BJ (cell line): ENCODE measurements at regions not wholly inside any gene's neighbourhood (a gene's known extent, or its start where the extent isn't known, plus 50 kb on each side); places are given as distances from the start of the nearest gene placed in this dataset.

ENCODE experiments used
- CTCF ChIA-PET: fragments of 350-600 bp; formaldehyde crosslinking; extraction: SDS; loops from one replicate; lab custom pipeline; 2021; ENCODE audit warnings: antibody characterized with exemption, inconsistent platforms; lab: Yijun Ruan, JAX
- POLR2A ChIA-PET: fragments of 300-600 bp; sonication (Branson Sonifier 250); formaldehyde crosslinking; extraction: SDS; loops from one replicate; lab custom pipeline; 2021; ENCODE audit warnings: antibody characterized with exemption; lab: Charles Lee
- DNase-seq: peaks from one replicate; pipeline ENCODE4 v3.0.0-alpha.2; 2011; ENCODE audit warnings: low read depth
- H3K27me3 ChIP-seq: 2 replicates; pipeline ENCODE4 v1.6.0; 2011; ENCODE audit warnings: low read length; ENCODE audit not compliant: control insufficient read depth, insufficient read depth
- H3K36me3 ChIP-seq: 2 replicates; pipeline ENCODE4 v1.5.1; 2011; ENCODE audit warnings: low read length; ENCODE audit not compliant: control insufficient read depth, insufficient read depth
- H3K4me3 ChIP-seq: 2 replicates; pipeline ENCODE4 v1.5.1; 2011; ENCODE audit warnings: low read depth, mild to moderate bottlenecking, control low read depth, low read length
- TF ChIP-seq, protein P1 (sequence below): IDR thresholded peaks from 2 replicates; pipeline ENCODE4 v1.5.1; 2011; ENCODE audit warnings: low read depth, mild to moderate bottlenecking, control low read depth, inconsistent platforms, low read length, moderate library complexity; ENCODE audit not compliant: insufficient read depth

DNA sequence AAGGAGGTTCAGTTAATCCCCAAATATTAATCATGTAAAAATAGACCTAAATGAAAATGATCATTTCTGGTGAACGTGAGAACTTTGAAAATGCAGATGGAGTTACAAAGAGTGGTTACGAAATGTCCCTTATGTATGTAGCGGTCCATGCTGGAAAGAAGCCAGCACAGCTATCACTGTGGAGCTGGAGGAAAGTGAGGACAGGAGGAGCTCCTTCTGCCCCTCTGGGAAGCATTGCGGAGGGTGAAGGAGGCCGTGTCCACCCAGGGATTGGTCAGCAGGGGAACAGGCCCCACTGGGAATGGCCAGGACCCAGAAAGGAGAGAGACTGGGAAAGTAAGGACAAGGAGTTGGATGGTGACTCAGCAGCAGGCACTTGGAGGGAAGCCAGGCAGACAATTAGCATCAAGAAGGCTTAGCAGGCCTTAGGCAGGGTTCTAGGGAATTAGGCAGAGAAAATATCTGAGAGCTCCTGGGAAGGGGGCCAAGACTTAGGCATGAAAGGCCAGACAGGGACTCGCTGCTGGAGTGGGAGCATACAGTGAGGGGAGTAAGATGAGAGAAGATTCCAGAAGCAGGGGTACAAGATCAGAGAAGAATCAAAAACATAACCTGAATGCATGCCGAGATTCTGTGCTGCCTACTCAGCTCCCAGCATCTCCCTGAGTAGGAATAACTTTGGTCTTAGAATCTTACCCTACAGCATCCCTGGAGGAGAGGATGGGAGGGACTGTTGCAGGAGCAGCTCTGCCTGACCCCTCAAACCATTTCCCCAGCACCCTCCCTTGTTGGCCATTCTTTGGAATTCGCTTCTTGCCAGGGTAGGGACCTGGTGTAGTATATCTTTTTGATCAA is 171.0 kb upstream of the UMPS start:
- Histone ChIP-seq H3K36me3 (no peaks in the 10 kb centered on the region), H3K27me3 (0 out of 2 replicates have a peak, but pooled peaks cover 1% of the 10 kb centered on the region), H3K4me3 (no peak overlapping the region)
- POLR2A ChIA-PET: interaction anchor here (0.5 kb wide), 1 partner anchor 70 kb away, joined by 4 read pairs; no protein-coding TSS in a partner anchor
- CTCF ChIA-PET: interaction anchor here (0.7 to 10.4 kb wide), 47 partner anchors 9 to 1311 kb away, joined by 3 to 189 read pairs (median 4); no protein-coding TSS in a partner anchor
- peak; percentile 86 for DNase-seq
- TF ChIP-seq, protein P1, sequence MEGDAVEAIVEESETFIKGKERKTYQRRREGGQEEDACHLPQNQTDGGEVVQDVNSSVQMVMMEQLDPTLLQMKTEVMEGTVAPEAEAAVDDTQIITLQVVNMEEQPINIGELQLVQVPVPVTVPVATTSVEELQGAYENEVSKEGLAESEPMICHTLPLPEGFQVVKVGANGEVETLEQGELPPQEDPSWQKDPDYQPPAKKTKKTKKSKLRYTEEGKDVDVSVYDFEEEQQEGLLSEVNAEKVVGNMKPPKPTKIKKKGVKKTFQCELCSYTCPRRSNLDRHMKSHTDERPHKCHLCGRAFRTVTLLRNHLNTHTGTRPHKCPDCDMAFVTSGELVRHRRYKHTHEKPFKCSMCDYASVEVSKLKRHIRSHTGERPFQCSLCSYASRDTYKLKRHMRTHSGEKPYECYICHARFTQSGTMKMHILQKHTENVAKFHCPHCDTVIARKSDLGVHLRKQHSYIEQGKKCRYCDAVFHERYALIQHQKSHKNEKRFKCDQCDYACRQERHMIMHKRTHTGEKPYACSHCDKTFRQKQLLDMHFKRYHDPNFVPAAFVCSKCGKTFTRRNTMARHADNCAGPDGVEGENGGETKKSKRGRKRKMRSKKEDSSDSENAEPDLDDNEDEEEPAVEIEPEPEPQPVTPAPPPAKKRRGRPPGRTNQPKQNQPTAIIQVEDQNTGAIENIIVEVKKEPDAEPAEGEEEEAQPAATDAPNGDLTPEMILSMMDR: no peak

DNA sequence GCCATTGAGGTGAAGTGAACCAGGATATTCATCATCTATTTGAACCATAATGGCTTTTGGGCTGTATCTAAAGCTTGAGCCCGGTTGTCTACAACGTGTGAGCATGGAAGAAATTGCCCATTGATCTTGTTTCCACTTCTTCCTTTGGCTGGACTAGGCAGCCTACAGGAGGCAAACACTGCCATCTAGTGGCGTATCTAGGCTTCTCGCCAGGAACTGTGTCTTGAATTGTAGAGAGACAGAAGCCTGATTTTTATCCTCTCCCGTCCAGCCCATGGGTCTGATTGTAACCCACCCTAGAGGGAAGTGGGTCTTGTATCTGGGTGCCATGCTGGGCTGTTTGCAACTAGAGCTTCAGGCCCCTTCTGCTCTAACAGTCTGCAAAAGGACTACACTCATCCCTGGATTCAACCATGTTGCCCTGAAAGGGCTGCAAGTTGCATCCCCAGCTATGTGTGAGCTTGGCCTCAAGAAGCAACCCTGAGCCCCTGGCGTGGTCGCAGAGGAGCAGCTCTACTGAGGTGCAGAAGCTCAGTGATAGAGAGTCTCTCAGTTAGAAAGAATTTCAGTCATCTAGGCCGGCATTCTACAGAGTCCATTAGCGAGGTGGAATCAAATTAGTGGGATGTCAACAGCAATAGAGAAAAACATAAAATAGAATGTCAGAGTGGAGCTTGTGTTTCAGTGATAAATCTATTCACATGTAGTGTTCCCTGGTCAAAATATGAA is 170.2 kb upstream of the UMPS start:
- ChIA-PET POLR2A (interaction anchor here (0.5 kb wide), 1 partner anchor 71 kb away, joined by 4 read pairs; no protein-coding TSS in a partner anchor), CTCF (interaction anchor here (0.7 to 10.4 kb wide), 60 partner anchors 9 to 1312 kb away, joined by 3 to 189 read pairs (median 4); no protein-coding TSS in a partner anchor)
- Histone ChIP-seq H3K36me3 (no peaks in the 10 kb centered on the region), H3K4me3 (no peak overlapping the region), H3K27me3 (0 out of 2 replicates have a peak, but pooled peaks cover 1% of the 10 kb centered on the region)
- TF ChIP-seq, protein P1: peak; percentile 89
- no peak for DNase-seq

DNA sequence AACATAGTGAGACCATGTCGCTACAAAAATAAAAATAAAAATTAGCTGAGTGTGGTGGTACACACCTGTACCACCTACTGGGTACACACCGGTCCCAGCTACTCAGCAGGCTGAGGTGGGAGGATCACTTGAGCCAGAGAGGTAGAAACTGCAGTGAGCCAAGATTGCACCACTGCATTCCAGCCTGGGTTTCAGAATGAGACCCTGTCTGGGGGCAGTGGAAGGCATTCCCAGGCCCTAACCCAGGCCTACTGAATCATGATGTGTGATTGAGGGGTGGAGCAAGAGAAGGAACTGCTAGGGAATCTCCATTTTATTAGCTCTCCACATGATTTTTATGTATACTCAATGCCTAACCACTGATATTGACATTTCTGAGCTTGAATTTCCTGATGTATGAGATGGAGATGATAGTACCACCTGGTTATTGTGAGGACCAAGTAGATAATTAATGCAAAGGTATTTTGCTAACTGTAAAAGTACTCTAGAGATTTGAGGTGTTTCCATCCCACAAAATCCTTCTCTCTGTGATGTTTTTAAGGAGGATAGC is 169.5 kb upstream of the UMPS start:
- H3K27me3 ChIP-seq: 0 out of 2 replicates have a peak, but pooled peaks cover 1% of the 10 kb centered on the region
- ChIA-PET CTCF (interaction anchor here (0.5 to 10.4 kb wide), 40 partner anchors 9 to 551 kb away, joined by 3 to 189 read pairs (median 4); no protein-coding TSS in a partner anchor), POLR2A (no interaction called here)
- TF ChIP-seq, protein P1: no peak
- H3K4me3 ChIP-seq: no peak overlapping the region
- no peaks in the 10 kb centered on the region for H3K36me3 ChIP-seq
- DNase-seq: no peak

DNA sequence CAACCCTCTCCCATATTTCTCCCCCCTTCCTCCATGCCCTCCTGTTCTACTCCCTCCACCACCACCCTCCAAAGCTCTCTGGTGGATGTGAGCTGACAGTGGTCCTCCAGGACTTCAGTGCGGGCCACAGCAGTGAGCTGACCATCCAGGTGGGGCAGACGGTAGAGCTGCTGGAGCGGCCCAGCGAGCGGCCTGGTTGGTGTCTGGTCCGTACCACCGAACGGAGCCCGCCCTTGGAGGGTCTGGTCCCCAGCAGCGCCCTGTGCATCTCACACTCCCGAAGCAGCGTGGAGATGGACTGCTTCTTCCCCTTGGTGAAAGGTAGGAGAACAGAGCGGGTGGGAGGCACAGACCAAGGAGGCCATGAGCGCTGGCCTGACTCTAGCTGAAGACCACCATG is 167.5 kb upstream of the UMPS start:
- TF ChIP-seq, protein P1: no peak
- H3K36me3 ChIP-seq: no peaks in the 10 kb centered on the region
- H3K27me3 ChIP-seq: 0 out of 2 replicates have a peak, but pooled peaks cover 1% of the 10 kb centered on the region
- CTCF ChIA-PET: interaction anchor here (0.7 to 10.4 kb wide), 5 partner anchors 117 to 341 kb away, joined by 3 to 189 read pairs (median 4); no protein-coding TSS in a partner anchor
- H3K4me3 ChIP-seq: no peak overlapping the region
- POLR2A ChIA-PET: no interaction called here
- no peak for DNase-seq
